ENCODE measurements at regions not wholly inside any gene's neighbourhood (a gene's known extent, or its start where the extent isn't known, plus 50 kb on each side); places are given as distances from the start of the nearest gene placed in this dataset.

DNA sequence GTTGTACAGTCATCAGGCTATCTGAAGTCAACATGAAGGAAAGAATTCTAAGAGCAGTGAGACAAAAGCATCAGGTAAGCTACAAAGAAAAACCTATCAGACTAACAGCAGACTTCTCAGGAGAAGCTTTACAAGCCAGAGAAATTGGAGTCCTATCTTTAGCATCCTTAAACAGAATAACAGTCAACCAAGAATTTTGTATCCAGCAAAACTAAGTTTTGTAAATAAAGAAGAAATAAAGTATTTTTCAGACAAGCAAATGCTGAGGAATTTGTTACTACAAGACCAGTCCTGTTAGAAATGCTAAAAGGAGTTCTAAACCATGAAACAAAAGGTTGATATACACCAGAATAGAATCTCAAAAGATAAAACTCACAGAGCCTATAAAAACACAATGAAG lies 501.2 kb downstream of the ZNF608 start:
- H3K4me3 ChIP-seq (ENCODE audit: low read depth, low read length), result no peak overlapping the region

DNA sequence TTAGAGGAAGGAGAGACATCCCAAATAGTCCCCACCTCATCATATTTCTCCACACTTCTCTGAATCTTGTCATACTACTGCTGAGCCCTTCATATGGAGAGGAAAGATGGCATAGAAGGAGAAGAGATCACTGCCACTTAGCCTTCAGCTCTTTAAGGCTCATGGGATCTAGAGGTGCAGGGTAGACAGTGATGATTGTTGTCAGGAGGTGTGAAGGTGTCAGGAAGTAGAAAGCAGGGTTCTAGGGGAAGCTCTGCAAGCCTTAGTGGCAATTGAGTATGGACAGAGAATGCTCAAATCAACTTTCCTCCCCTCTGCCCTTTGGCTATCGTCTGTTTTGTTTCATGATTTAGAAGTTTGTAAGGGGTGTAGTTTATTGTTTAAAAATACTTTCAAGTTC lies 505.7 kb downstream of the ZNF608 start:
- H3K4me3 ChIP-seq (ENCODE audit: low read depth, low read length), result no peak overlapping the region

DNA sequence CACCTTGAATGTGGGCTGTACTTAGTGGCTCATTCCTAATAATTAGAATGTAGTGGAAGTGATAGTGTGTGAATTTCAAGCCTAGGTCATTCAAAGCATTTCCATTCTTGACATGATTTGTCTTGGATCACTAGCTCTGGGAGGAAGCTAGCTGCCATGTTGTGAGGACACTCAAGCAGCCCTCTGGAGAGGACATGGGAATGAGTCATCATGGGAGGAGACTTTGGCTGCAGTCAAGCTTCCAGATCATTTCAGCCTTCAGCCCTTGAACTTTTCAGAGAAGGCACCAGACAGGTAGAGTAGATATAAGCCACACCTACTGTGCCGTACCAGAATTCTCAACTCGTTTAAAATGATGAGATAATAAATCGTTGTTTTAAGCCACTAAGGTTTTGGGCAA lies 506.9 kb downstream of the ZNF608 start:
- no peak overlapping the region for H3K4me3 ChIP-seq (ENCODE audit: low read depth, low read length)

DNA sequence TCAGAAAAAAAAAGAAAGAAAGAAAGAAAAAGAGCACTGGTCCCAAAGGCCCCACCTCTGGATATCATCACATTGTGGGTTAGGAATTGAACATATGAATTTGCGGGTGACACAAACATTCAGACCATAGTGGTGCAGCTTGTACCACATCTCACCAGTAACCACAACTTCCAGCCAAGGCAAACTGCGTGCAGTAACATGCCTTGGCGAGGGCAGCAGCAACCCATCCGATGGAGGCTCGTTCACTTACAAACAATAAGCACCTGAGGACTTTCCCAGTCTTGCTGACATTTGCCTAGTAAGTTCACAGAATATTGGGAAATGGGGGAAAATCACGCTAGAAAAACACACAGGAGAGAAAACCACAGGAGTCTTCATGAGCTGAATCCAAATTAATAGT lies 508.1 kb downstream of the ZNF608 start:
- H3K4me3 ChIP-seq (ENCODE audit: low read depth, low read length), result no peak overlapping the region

DNA sequence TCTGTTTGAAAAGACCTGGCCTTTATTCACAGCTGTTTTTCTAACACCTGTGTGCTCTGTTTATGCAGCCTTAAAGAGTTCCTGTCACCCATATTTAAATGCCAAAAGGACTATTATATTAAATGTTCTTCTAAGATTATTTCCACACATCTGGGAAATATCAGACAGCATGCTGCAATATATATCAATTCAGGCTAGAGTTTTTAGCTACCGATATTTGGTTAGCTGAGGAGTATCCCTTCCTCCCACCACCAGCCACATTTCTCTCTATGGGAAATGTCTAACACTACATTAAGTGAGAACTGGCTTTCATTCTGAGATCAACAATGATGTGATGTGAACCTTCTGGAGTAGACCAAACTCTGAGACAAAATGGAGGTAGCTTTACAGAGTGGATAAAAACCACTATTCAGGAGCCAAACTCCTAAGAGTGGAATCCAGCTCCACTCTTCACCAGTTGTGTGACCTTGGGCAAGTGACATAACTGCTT lies 509.2 kb downstream of the ZNF608 start:
- H3K4me3 ChIP-seq (ENCODE audit: low read depth, low read length), result no peak overlapping the region

DNA sequence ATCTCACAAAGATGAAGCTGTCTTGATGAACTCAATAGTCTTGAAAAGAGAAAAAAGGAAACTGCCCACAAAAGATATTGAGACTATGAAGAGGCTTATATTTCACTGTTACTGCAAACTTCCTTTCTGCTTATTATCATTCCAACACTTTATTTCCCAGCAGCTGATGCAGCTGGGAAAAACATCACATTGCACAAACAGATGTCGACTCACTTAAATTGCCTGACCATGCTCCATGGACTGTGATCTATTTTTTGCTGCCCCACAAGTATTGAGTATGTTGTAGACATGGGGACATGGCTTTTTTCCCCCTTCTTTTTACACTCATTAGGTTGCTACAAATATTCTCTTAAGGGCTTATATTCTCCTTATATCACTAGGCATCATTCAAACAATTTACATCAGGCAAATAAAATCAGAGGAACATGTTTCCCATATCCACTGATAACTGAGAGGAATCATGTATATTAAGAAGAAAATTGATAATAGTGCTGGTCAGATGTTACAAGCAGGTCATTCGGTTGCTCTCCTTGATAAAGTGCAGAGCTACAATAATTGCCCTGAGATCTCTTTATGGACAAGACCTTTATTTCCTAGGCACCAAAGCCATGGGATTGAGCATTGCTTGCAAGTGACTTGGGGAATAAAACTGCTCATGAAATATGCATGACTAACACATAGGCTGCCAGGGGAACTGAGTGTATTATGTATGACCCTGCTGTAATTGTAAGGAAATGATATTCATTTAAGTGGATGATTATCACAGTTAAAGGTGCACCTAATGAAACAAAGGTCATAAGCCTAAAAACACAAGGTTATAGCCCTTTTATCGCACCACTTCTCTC lies 509.9 kb downstream of the ZNF608 start:
- H3K4me3 ChIP-seq (ENCODE audit: low read depth, low read length), result no peak overlapping the region

DNA sequence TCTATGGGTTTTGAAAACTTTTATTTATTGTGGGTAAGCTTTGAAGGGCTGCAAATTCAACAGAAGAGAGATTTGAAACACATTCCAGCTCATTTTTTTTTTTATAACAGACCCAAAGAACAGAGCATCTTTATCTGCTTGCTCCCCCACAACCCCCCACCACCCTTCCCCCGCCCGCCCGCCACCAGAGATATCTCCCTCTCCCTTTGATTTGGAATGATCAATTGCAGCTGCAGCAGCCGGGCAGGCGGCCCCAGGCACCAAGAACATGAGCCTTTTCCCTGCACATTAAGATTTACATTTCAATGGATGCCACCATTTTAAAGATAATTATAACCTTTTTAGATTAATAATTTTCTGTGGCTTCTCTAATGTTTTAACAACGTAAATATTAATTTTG lies 510.9 kb downstream of the ZNF608 start:
- no peak overlapping the region for H3K4me3 ChIP-seq (ENCODE audit: low read depth, low read length)

DNA sequence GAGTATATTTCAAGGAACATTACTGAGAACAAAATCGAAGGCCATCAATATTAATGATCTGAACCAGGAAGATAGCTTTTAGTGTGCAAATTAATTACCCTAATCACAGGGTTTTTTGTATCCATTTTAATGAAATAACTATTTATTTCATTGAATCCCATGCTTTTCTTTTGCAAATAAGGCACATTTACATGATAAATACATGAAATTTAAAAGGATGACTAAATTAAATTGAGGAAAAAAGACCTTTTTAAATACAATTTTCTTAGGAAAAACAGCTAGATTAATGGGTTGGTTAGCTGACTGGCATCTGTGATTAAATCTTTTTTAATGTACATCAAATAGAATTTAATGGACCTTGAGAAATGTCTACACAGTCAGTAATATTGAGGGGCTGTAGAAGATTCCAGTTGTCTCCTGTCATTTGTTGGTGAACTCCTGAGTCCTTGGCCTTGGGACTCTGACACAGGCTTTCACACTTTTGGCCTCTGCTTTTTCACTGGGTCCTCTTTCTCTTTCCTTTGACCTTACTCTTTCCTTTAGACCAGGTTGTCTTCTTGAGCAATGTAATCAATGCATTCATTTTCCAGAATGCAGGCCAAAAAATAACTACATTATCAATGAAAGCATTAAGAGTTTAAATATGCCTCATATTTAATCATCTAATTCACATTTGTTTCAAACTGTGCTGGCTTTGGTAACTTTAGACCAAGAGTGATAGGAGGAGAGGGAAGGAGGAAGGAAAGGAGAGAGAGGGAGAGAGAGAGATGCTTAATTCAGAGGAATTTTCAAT lies 511.5 kb downstream of the ZNF608 start:
- no peak overlapping the region for H3K4me3 ChIP-seq (ENCODE audit: low read depth, low read length)

DNA sequence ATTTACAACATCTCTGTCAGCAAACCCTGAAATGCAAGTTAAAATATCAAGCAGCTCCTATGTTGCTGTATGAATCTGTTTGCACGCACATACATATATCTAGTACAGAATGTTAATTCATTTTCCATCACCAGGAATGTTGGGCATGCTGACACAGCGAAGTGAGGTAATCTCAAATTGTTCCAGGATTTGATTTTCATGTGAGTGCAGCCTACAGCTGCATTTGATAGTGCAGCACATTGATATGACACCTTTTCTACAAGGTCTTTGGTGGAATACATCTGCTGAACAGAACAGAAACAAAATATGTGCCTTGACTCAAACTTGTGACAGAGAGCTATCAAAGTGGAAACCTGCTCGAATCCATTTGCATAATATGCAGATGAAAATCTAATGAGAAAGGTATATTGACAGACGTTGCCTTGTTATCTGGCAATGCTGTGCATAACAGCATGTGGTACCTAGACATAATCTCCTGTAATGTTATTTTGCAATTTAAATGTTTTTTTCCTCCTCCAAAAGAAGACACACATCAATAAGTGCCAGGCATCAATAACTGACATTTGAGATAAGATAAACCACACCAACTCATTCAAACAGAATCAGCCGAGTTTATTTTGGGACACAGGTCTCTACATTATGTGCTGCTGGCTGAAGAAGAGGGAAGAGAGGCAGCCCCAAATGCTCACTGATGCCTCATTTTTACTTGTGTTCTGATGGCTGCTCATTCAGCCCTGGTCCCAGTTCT lies 512.2 kb downstream of the ZNF608 start:
- no peak overlapping the region for H3K4me3 ChIP-seq (ENCODE audit: low read depth, low read length)

DNA sequence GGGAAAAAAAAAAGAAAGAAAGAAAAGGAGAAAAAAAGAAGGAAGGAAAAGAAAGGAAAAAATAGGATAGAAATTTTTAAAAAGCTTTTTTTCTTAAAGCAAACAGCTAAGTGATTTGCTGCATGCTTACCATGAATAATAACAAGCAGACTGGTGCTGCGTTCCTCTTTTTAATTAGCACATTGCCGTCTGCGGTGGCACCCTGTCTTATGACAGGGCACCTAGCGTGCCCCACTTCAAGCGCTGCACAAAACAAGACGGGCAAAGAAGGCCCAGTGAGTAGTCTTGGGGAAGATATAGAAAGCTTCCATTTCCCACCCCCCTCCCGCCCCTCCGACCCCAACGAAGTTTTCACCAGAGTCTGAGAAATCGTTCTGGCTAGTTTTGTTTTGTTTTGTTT lies 513.9 kb downstream of the ZNF608 start:
- H3K4me3 ChIP-seq (ENCODE audit: low read depth, low read length), result no peak overlapping the region

DNA sequence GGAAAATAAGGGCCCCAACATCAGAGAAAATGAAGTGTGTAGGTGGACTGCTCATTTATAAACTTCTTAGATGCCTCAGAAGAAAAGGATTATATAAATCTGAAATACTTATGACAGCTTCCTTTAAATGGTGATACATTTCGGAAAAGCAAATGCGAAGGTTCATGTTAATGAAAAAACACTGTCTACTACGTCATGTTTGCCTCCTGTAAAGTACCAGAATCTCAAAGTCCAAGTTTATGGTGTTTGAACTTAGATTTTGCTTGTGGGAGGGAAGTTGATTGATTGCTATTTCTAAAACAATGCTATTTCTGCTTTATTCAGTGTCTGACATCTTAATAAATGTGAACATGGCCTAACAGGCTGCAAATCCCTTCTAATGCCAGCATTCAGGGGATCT lies 514.6 kb downstream of the ZNF608 start:
- H3K4me3 ChIP-seq (ENCODE audit: low read depth, low read length), result no peak overlapping the region

DNA sequence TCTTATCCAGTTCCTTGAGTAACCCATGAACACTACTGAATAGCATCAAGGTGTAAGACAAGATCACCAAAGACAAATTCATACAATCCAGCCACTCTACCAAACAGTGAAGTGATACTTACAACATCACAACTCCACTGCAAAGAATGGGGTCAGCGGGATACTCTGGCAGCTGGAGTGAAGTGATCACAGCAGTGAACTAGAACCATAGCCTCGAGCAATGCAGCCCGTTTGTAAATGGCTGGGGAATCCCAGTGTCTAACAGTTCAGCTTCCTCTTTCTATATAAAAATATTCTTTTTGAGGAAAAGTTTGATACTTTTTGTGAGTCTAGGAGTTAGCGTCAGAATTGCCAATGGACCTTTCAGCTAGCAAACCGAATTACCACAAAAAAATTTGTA lies 515.2 kb downstream of the ZNF608 start:
- H3K4me3 ChIP-seq (ENCODE audit: low read depth, low read length), result no peak overlapping the region

DNA sequence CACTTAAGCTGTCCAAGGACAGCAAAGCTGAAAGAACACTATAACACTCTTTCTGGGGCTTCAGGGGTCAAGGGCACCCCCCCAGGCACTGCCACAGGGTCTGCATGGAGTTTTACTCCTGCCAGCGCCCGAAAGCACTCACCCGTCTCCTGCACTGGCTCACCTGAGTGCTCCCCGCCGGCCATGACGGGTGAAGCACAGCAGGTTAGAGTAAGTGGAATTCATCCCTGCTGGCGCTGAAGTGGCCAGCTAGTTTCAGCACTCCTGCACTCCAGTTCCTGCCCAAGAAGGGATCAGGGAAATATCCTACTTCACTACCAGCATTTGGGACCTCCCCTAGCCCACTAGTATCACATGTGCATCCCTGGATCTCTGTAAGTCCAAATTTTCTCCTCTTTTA lies 516.0 kb downstream of the ZNF608 start:
- no peak overlapping the region for H3K4me3 ChIP-seq (ENCODE audit: low read depth, low read length)

DNA sequence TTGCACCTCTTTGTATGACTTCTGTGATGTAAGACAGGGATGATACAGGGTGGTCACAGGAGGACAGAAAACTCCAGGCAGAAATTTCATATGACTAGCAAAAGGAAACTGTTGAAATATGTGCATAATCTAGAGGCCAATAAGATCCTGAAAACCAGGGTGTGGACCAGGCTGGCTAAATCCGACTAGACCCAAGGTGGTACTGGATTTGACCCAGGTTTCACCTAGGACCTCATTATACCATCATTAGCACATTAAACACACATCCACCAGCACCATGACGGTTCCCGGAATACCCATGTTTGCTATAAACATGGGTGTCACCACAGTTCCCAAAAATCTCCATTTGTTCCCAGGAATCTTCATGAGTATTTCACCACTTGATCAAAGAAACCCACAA lies 517.1 kb downstream of the ZNF608 start:
- H3K4me3 ChIP-seq (ENCODE audit: low read depth, low read length), result no peak overlapping the region

DNA sequence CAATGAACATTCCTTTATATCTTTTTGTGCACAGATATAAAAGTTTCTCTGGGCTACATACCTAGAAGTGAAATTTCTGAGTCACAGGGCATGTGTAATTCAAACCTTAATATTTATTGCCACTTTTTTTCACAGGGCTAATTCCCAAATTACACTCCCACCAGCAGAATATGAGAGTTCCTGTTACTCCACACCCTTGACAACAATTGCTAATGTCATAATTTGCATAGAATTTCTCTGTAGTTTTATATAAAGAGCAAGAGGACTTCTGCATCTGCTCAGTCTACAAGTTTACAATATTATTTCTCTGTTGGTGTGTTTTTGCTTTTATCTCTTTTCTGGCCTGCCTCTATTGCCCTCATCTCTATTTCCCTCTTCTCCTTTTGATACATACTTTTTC lies 518.5 kb downstream of the ZNF608 start:
- no peak overlapping the region for H3K4me3 ChIP-seq (ENCODE audit: low read depth, low read length)

DNA sequence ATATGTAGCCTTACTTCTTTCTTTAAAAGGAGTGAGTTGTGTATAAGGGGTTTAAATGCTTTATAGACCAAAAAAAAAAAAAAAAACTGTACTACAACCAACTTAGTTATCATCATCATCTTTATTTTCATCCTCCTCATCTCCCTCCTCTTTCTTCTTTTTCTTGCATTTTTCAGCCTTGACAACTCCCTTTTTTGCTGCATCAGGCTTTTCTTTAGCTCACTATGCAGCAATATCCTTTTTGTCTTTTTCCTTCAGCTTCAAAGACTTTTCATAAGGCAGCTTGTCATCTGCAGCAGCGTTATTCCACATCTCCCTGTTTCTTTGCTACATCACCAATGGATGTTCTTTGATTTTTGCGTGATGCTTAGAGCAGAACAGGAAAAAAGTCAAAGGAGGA lies 526.0 kb downstream of the ZNF608 start:
- H3K4me3 ChIP-seq (ENCODE audit: low read depth, low read length), result no peak overlapping the region

DNA sequence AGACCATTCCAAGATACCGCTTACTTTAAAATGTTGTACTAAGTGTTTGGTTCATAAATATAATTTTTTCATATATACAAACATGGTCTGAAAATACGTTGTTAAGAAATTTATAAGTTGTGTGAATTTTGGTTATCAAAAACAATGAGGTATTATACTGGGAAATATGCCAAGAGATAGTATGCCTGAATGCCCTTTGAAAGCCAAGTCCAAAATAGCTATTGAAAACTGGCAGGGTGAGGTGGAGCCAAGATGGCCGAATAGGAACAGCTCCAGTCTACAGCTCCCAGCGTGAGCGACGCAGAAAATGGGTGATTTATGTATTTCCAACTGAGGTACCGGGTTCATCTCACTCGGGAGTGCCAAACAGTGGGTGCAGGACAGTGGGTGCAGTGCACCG lies 533.5 kb downstream of the ZNF608 start:
- H3K4me3 ChIP-seq (ENCODE audit: low read depth, low read length), result no peak overlapping the region

DNA sequence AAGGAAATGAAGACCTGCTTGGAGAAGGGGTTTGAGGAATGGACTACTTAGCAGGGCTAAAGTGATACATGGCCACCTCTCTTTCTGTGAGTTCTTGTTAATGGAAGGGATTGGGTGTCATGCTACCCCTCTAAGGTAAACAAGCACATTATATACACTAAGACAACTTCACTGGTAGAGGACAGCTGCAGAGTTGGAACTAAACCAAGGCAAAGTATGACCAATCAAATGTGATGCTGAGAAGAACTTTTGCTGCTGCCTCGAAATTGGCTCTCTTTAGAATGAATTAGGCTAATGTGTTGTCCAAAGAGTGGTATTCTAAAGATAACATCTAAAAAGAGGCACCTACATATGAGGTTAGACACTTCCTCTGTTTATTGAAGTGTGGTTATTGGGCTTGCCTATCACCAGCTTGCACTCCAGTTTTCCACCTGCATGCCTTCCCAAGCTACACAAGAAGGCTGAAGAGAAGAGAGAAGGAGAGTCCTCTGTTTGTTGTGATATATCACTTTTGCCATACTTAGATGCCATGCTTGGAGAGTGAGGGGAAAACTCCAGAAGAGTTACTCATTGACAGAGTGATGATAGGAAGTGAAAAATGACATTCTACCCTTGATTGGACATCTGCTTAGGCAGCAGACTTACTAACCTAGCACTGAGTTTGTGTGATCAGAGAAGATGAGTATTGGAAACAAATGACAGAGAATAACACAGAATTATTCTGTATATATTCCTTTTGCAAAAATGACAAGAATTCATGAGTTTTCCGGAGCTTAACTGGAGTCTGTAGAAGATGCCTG lies 536.1 kb downstream of the ZNF608 start:
- H3K4me3 ChIP-seq (ENCODE audit: low read depth, low read length), result no peak overlapping the region

DNA sequence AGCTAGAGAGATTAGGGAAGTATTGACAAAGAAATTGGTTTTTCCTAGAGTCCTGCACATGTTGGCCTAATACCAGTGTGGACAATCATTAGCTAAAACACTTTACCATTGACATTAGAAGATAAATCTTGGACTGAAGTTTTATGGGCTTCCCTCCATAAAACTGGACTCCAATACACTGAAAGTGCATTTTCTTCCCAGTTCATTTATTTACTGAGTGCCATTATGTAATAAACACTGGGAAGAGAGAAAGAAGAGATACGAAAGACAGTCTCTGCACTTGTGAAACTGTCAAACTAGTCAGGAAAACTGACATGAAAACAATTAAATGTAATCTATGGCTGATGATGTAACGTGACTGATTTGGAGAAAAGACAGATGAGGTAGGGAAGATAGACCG lies 539.3 kb downstream of the ZNF608 start:
- no peak overlapping the region for H3K4me3 ChIP-seq (ENCODE audit: low read depth, low read length)

DNA sequence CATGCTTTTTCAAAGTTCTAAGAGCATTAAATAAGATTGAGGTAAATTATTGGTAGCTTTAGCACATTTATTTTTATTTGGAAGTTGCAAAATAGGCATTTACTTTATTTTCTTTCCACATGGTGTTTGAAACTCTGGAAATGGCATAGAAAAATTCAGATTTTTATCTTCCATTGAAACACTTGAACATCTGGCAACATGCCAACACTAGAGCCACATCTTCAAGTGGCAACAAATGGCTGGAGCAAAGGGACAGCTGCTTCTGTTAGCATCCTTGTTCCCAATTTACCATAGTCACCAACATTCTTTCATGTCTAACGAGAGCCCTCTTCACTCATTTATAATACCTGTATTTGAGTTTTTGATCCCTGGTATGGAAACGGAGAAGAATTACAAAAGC lies 539.9 kb downstream of the ZNF608 start:
- no peak overlapping the region for H3K4me3 ChIP-seq (ENCODE audit: low read depth, low read length)

DNA sequence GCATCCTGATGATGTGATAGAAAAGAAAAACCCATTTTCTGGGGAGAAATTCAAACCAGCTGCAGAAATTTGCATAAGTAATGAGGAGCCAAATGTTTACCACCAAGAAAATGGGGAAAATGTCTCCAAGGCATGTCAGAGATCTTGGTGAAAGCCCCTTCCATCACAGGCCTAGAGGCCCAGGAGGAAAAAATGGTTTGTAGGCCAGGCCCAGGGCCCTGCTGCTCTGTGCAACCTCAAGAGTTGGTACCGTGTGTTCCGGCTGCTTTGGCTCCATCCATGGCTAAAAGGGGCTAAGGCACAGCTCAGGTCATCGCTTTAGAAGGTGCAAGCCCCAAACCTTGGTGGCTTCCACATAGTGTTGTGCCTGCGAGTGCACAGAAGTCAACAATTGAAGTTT lies 543.1 kb downstream of the ZNF608 start:
- no peak overlapping the region for H3K4me3 ChIP-seq (ENCODE audit: low read depth, low read length)
